ENCODE measurements at regions not wholly inside any gene's neighbourhood (a gene's known extent, or its start where the extent isn't known, plus 50 kb on each side); places are given as distances from the start of the nearest gene placed in this dataset.

DNA sequence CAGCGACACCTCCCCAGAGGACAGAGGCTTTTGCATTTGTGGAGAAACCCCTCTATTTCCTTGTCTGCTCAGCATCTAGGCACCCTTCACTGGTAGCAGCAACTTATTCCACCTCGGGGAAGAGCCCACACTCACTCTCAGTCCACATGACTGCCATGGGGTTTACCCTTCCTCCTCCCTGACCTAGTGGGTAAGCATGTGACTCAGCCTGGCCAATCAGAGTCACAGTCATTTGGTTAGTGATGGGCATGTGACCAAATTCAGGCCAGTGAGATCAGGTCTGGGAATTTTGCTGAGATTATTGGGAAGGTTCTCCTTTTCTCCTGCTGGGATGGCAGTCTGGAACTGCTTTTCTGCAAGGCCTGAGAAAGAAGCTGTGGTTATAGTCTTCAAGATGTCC lies 145.7 kb upstream of the PHACTR3 start:
- no peak overlapping the region for H3K4me3 ChIP-seq (ENCODE audit: insufficient read depth, low read length, poor library complexity, severe bottlenecking)
- no peaks in the 10 kb centered on the region for H4K20me1 ChIP-seq (ENCODE audit: low read depth, low read length)
- no peaks in the 10 kb centered on the region for H3K36me3 ChIP-seq (ENCODE audit: low read length)
- TF ChIP-seq EZH2phosphoT487 (conservative IDR thresholded peaks at IDR 0.05; ENCODE audit: low read length), result no peak
- TF ChIP-seq, protein P1, sequence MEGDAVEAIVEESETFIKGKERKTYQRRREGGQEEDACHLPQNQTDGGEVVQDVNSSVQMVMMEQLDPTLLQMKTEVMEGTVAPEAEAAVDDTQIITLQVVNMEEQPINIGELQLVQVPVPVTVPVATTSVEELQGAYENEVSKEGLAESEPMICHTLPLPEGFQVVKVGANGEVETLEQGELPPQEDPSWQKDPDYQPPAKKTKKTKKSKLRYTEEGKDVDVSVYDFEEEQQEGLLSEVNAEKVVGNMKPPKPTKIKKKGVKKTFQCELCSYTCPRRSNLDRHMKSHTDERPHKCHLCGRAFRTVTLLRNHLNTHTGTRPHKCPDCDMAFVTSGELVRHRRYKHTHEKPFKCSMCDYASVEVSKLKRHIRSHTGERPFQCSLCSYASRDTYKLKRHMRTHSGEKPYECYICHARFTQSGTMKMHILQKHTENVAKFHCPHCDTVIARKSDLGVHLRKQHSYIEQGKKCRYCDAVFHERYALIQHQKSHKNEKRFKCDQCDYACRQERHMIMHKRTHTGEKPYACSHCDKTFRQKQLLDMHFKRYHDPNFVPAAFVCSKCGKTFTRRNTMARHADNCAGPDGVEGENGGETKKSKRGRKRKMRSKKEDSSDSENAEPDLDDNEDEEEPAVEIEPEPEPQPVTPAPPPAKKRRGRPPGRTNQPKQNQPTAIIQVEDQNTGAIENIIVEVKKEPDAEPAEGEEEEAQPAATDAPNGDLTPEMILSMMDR (IDR thresholded peaks at IDR 0.05; ENCODE audit: insufficient read depth, low read length, poor library complexity, severe bottlenecking), result no peak
- no peak overlapping the region for H3K27ac ChIP-seq (ENCODE audit: low read depth, low read length)
- H3K9ac ChIP-seq (ENCODE audit: low read length), result no peak overlapping the region
- no peak overlapping the region for H2AFZ ChIP-seq (ENCODE audit: low read depth, low read length, severe bottlenecking)
- no peaks in the 10 kb centered on the region for H3K9me2 ChIP-seq (replicated peaks; ENCODE audit: insufficient read depth, low read length)
- no peak overlapping the region for H3K4me2 ChIP-seq (ENCODE audit: low read depth, low read length, poor library complexity, severe bottlenecking)
- no peaks in the 10 kb centered on the region for H3K9me3 ChIP-seq (ENCODE audit: insufficient read depth, low read length)
- no peaks in the 10 kb centered on the region for H3F3A ChIP-seq (ENCODE audit: insufficient read depth)
- H3K27me3 ChIP-seq (ENCODE audit: low read length), result no peaks in the 10 kb centered on the region
- H3K79me2 ChIP-seq (ENCODE audit: insufficient read depth, low read length), result no peaks in the 10 kb centered on the region

DNA sequence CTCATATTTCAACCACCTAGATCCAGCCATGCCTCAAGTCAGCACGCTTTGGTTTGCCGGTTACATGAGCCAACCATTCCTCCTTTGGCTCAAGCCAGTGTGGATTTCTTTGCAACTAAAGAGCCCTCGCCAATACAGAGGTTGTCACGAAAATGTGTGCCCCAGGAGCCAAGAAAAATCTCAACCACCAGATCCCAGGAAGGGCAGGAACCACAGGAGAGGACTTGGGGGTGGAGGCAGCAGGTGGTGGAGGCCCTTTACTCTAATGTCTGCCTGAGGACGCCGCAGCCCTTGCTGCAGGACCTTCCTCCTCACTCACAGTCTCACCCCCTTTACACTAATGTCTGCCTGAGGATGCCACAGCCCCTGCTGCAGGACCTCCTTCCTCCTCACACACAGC lies 144.8 kb upstream of the PHACTR3 start:
- Histone ChIP-seq H3K9ac (ENCODE audit: low read length) (no peak overlapping the region), H3F3A (ENCODE audit: insufficient read depth) (no peaks in the 10 kb centered on the region), H4K20me1 (ENCODE audit: low read depth, low read length) (no peaks in the 10 kb centered on the region), H3K27ac (ENCODE audit: low read depth, low read length) (no peak overlapping the region), H3K79me2 (ENCODE audit: insufficient read depth, low read length) (no peaks in the 10 kb centered on the region), H2AFZ (ENCODE audit: low read depth, low read length, severe bottlenecking) (no peak overlapping the region), H3K4me2 (ENCODE audit: low read depth, low read length, poor library complexity, severe bottlenecking) (no peak overlapping the region), H3K9me2 (replicated peaks; ENCODE audit: insufficient read depth, low read length) (no peaks in the 10 kb centered on the region), H3K9me3 (ENCODE audit: insufficient read depth, low read length) (no peaks in the 10 kb centered on the region), H3K4me3 (ENCODE audit: insufficient read depth, low read length, poor library complexity, severe bottlenecking) (no peak overlapping the region), H3K36me3 (ENCODE audit: low read length) (no peaks in the 10 kb centered on the region), H3K27me3 (ENCODE audit: low read length) (no peaks in the 10 kb centered on the region)
- no peak for TF ChIP-seq EZH2phosphoT487 (conservative IDR thresholded peaks at IDR 0.05; ENCODE audit: low read length)
- TF ChIP-seq, protein P1 (IDR thresholded peaks at IDR 0.05; ENCODE audit: insufficient read depth, low read length, poor library complexity, severe bottlenecking), result no peak

DNA sequence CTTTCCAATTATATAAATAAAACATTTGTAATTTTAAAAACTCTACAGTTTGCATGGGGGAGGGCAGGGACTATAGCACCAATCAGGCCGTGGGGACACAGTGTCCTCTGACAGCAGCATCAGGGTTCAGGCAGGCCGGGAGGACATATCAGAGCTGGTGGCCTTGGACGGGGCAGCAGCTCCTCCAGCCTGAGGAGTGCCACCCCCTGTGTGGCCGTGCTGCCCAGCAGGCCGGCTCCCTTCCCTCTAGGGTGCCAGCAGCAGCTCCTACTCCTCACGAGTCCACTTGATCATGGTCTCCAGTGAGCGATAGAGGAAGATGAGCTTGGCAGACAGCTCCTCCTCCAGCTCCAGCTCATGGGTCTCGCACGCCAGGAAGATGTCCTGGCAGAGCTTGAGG lies 144.0 kb upstream of the PHACTR3 start:
- Histone ChIP-seq H3K4me3 (ENCODE audit: insufficient read depth, low read length, poor library complexity, severe bottlenecking) (no peak overlapping the region), H3F3A (ENCODE audit: insufficient read depth) (no peaks in the 10 kb centered on the region), H3K79me2 (ENCODE audit: insufficient read depth, low read length) (no peaks in the 10 kb centered on the region), H3K9me3 (ENCODE audit: insufficient read depth, low read length) (no peaks in the 10 kb centered on the region), H2AFZ (ENCODE audit: low read depth, low read length, severe bottlenecking) (no peak overlapping the region), H3K27me3 (ENCODE audit: low read length) (no peaks in the 10 kb centered on the region), H3K9ac (ENCODE audit: low read length) (no peak overlapping the region), H3K36me3 (ENCODE audit: low read length) (no peaks in the 10 kb centered on the region), H3K4me2 (ENCODE audit: low read depth, low read length, poor library complexity, severe bottlenecking) (no peak overlapping the region), H4K20me1 (ENCODE audit: low read depth, low read length) (no peaks in the 10 kb centered on the region), H3K9me2 (replicated peaks; ENCODE audit: insufficient read depth, low read length) (no peaks in the 10 kb centered on the region), H3K27ac (ENCODE audit: low read depth, low read length) (no peak overlapping the region)
- TF ChIP-seq, protein P1 (IDR thresholded peaks at IDR 0.05; ENCODE audit: insufficient read depth, low read length, poor library complexity, severe bottlenecking), result no peak

DNA sequence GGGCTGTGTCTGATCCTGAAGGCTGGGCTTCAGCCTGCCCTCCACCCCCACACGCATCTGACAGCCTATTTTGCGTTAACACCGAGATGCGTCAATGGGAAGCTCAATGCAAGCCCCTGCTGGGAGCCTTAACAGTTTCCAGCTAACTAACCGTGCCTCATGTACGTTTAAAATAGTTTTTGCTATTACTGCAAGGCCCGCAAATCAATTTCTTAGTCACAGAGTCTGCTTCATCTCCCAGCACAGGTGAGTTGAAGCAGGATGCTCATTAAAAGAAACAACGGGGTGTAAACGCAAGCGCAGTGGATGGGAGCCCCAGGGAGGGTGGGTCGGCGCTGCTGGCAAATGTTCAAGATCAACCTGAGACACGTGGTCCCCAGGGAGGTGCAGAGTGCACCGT lies 142.8 kb upstream of the PHACTR3 start:
- Histone ChIP-seq H3K9me3 (ENCODE audit: insufficient read depth, low read length) (no peaks in the 10 kb centered on the region), H3K4me2 (ENCODE audit: low read depth, low read length, poor library complexity, severe bottlenecking) (no peak overlapping the region), H3F3A (ENCODE audit: insufficient read depth) (no peaks in the 10 kb centered on the region), H3K9me2 (replicated peaks; ENCODE audit: insufficient read depth, low read length) (no peaks in the 10 kb centered on the region), H3K9ac (ENCODE audit: low read length) (no peak overlapping the region), H2AFZ (ENCODE audit: low read depth, low read length, severe bottlenecking) (no peak overlapping the region), H3K27me3 (ENCODE audit: low read length) (no peaks in the 10 kb centered on the region), H3K4me3 (ENCODE audit: insufficient read depth, low read length, poor library complexity, severe bottlenecking) (no peak overlapping the region), H4K20me1 (ENCODE audit: low read depth, low read length) (no peaks in the 10 kb centered on the region), H3K27ac (ENCODE audit: low read depth, low read length) (no peak overlapping the region), H3K79me2 (ENCODE audit: insufficient read depth, low read length) (no peaks in the 10 kb centered on the region), H3K36me3 (ENCODE audit: low read length) (no peaks in the 10 kb centered on the region)
- no peak for TF ChIP-seq EZH2phosphoT487 (conservative IDR thresholded peaks at IDR 0.05; ENCODE audit: low read length)
- TF ChIP-seq, protein P1 (IDR thresholded peaks at IDR 0.05; ENCODE audit: insufficient read depth, low read length, poor library complexity, severe bottlenecking), result no peak

Data from SU-DHL-6 (cell line).